HS-5 (cell line): ENCODE measurements at regions not wholly inside any gene's neighbourhood (a gene's known extent, or its start where the extent isn't known, plus 50 kb on each side); places are given as distances from the start of the nearest gene placed in this dataset.
"Not testable (repeated sequence)": the region's sequence is repeated elsewhere in the genome, so short reads cannot be mapped to it uniquely, and the experiment has no call there.

Experiments
- DNase-seq: peaks from one replicate; pipeline ENCODE4 v3.0.0-alpha.2; 2012; ENCODE audit warnings: low read depth

GRCh38 chr21:17045214-17045853, 467.5 kb upstream of the CXADR start:
- peak; percentile 8 for DNase-seq

- no peak for DNase-seq
Observed at GRCh38 chr21:17048974-17049373, 463.9 kb upstream of the CXADR start.

GRCh38 chr21:17050156-17050555, 462.7 kb upstream of the CXADR start:
- no peak for DNase-seq

GRCh38 chr21:17050646-17051045, 462.2 kb upstream of the CXADR start:
- DNase-seq = no peak

- no peak for DNase-seq
Observed at GRCh38 chr21:17051054-17051453, 461.8 kb upstream of the CXADR start.

- no peak for DNase-seq
Observed at GRCh38 chr21:17053321-17053720, 459.5 kb upstream of the CXADR start.

DNA sequence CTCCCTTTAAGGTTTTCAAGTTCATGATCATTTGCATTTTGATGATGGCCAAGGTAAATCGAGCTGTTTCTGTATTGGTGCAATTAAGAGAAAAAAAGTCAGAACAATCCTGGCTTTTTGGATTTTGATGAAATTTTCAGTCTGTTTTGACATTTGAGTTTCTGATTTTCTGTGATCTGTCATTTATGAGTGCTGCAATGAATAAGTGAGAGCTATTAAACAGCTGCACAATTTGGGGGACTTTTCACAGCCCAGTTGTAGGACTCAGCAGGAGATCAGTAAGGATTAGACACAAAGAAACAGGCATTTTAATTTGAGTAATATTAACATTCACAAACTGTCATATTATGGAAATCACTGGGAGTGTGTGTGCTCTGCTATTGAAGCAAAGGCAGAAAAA, 452.9 kb upstream of the CXADR start:
- DNase-seq = no peak

DNA sequence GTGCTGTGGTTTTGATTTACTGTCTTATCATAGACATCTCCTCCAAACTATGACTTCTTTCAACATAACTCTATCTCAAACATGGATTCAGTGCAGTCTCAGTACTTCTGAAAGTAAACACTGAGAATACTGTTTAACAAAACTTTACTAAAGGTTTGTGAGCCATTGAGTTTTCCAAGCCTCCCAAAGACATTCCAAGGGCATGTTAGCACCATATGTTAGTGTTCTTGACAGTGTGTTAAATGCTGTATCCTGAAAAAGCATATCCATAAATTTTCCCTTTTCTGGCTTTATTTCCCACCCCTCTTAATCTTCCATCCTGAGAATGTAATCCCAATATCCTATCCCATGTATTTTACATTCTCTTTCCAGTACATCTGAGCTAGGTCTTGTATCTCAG, 446.8 kb upstream of the CXADR start:
- DNase-seq = no peak

DNA sequence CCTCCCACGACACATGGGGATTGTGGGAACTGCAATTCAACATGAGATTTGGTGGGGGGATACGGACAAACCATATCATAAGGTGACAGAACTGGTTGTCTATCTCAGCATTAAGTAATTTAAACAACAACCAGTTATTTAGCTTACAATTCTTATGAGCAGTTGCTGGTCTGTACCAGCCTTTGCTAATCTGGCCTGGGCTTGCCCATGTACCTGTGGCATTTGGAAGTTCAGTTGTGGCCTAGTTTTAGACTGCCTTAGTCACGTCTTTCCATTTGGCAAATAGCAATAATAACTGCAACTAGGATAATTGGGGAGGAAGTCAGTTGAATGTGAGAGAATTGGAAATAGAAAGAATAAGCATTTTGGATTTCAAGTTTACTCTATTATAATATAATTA, 441.8 kb upstream of the CXADR start:
- DNase-seq = no peak

- DNase-seq = no peak
Observed at GRCh38 chr21:17081193-17081592, 431.6 kb upstream of the CXADR start.

- DNase-seq = no peak
Observed at GRCh38 chr21:17082843-17083483, 429.9 kb upstream of the CXADR start.

DNA sequence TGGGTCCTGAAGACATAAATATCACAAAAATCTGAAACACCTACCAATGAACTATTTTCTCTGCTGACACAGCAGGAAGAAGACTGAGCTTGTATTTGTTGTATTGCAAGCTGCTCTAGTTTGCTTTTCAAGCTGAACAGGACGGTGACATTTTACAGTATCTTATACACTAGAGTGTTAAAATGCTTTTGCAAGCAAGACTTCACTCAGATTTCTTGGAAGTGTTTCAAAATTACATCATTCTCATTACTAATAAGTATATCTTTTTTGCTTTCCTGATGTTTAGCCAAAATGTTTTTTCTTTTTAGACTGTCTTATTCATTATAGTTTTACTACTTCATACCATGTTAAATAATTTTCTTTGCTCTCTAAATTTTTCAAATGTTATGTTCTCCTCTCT, 427.1 kb upstream of the CXADR start:
- no peak for DNase-seq

DNA sequence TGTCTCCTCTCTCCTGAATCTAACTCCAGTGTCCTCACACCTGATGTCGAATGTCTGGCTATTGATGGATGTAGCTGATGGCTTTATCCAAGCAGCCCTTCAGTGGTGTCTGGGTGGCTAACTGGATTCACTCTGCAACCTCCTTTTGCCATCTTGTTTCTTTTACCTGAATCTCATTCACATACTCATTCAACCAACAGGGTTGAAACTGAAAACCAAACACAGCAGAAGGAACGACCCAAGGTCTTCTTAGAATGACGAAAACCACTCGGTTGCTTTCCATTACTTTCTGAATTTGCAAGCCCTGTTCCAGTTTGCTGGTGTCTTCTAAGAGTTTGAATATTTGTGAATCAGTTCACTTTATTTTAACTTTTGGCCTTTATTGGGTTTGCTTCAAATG, 424.3 kb upstream of the CXADR start:
- DNase-seq = no peak

GRCh38 chr21:17089091-17089491, 423.8 kb upstream of the CXADR start:
- DNase-seq = no peak

DNA sequence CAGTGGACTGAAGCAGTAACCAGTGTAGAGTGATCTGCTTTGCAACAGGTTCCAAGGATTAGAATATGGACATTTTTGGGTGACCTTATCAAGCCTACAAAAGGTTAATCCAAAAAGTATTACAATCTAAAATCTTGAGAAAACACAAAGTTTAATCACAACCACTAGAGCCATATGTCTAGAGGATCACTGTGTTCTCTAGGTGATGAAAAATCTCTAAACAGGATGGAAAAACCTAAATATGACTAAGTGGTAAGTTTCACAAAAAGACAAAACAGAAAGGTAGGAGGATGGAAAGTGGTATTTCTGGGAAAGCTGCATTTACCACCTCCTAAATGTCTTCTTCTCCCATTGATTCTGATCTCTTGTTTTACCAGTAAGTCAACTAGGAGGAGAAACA, 411.1 kb upstream of the CXADR start:
- DNase-seq = no peak

GRCh38 chr21:17105932-17106331, 406.9 kb upstream of the CXADR start:
- no peak for DNase-seq

DNA sequence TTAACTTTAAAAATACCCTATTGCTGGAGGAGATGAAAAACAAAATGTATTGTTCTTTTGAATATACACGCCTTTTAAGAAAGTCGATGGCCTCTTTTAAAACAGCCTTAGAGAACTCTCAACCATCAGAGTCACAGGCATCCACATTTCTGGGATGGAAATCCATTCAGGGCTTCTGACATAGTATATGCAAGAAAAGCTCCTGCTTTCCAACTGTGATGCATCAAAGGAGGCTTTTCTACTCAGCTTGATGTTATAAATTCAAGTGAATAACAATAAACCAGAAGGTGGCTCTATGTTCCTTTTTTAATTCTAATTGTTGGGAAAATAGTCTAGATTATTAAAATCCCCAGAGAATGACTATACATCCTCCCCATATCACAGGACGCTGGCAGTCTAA, 398.8 kb upstream of the CXADR start:
- no peak for DNase-seq

DNA sequence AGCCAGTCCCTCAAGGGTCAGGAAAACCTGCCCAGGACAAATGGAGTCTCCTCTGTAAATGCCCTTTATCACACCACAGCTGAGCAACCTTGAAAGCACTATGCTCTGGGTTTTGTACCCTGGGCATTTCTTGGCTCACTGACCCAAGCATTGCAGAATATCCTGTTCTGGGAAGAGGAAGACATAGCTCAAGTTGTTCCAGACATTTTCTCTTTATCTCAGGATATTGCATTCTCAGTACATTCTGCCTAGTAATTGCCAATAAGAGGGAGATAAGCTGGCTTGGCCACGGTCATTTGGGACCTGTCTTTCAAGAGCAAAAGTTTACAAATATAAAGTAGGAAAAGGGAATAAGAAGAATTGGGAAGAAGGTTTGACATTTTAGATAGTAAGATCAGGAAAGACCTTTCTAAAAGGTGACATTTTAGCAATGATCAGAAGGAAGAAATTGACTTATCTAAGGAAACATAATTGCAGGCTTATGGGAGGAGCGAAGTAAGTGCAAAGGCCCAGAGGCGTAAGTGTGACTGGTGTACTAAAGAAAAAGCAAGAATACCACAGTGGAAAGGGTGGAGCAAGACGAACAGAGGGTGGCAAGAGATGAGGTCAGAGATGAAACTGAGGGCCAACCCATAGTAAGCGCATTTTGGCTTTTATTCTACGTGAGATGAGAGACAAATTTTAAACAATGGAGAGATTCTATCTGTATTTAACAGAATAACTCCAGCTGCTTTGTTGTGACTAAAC, 394.0 kb upstream of the CXADR start:
- DNase-seq = no peak

- DNase-seq = no peak
Observed at GRCh38 chr21:17119466-17120297, 393.2 kb upstream of the CXADR start.

GRCh38 chr21:17127395-17127794, 385.4 kb upstream of the CXADR start:
- DNase-seq = not testable (repeated sequence)

DNA sequence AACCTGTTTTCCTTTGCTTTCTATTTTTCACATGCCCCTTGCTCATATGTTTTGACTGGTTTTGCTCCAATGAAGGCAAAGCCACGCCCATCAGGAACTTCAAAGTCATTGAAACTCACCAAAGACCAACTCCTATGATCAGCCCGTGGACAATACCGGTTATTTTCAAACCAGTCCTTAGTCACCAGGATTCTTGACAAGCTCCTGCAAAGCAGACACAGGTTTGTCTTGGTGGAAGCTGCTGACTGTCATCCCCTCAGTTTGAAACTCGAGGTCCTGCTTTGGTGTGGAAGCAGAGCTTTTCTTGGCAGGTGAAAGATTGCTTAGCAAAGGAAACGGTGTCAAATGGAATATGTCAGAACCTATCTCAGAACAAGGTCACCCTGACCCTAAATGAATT, 384.7 kb upstream of the CXADR start:
- no peak for DNase-seq

DNA sequence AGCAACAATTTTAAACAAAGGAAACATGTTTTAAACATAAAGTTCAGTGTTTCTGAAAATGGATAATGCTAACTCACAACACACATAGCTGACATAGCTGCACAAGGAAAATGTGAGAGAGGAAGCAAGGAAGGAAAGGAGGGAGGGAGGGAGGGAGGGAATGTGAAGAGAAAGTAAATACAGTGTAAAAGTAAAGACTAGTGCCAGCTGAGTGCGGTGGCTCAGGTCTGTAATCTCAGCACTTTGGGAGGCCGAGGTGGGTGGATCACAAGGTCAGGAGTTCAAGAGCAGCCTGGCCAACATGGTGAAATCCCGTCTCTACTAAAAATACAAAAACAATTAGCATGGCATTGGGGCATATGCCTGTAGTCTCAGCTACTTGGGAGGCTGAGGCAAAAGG, 373.7 kb upstream of the CXADR start:
- DNase-seq = not testable (repeated sequence)

DNA sequence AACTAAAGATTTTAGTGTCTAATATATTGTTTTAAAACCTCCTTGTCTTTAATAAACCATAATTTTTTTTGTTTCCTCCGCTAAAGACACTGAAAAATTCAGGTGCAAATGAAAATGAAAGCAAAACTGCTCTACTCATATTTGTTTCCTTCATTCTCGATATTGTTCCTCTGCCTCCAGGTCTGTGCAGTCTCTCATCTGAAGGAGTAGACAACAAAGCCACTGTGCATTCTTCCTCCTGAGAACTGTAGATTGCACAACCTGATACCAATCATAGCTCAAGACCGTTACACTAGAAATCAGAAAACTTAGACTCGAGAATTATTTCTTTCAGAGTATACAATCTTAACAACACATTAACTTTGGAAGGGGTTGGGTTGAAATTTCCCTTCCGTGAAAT, 373.1 kb upstream of the CXADR start:
- peak; percentile 5 for DNase-seq
